Stimulated activated CD8-positive, alpha-beta memory T cell treated with anti-CD3 and anti-CD28 coated beads, Interleukin-4, amount 100 ng/mL, for 24 hours (primary cell): ENCODE measurements at regions not wholly inside any gene's neighbourhood (a gene's known extent, or its start where the extent isn't known, plus 50 kb on each side); places are given as distances from the start of the nearest gene placed in this dataset.

ENCODE experiments used
- DNase-seq: peaks from one replicate; pipeline ENCODE4 v3.0.0-alpha.2; 2020; ENCODE audit warnings: low read depth

- DNase-seq = no peak
These were observed 317.6 kb upstream of the CNKSR2 start for GRCh38 chrX:21056622-21057021.

GRCh38 chrX:21047034-21047455 is 327.2 kb upstream of the CNKSR2 start:
- no peak for DNase-seq

DNA sequence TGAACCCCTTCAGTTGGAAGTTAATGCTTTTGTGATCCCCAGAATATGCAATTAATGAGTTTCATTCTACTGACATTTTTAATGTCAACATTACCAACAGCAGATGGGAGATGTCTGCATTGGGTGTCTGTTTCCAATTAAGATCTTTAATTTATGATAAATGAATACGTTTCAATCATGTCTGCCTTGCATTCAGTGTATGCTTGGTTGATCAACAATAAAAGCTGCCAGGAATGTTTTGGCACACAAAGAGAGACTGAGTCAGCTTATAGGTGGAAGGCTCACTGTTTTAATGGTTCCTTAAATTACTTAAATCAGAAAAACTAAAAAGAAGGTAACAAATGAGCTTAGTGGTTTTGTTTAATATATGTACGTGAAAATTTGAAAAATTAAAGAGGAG is 359.9 kb upstream of the CNKSR2 start:
- no peak for DNase-seq

DNA sequence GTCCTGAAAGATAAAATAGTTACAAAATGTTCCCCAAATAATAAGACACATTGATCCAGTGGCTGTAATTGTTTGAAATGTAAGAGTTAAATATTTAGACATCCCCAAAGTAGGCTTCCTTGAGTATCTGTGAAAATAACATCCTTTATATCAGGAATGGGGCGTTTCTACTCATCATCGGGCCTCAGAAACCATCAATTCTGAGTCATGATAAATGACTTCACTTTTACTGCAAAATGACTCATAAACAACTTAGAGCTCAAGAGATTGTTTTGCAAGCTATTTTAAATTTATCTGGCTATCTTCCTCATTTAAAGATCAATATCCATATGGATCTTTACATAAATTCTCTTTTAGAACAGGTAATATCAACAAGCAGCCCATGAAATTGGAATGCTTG is 369.4 kb upstream of the CNKSR2 start:
- DNase-seq = no peak

GRCh38 chrX:20995829-20996228 is 378.4 kb upstream of the CNKSR2 start:
- no peak for DNase-seq

GRCh38 chrX:20989361-20989760 is 384.9 kb upstream of the CNKSR2 start:
- DNase-seq = no peak

DNA sequence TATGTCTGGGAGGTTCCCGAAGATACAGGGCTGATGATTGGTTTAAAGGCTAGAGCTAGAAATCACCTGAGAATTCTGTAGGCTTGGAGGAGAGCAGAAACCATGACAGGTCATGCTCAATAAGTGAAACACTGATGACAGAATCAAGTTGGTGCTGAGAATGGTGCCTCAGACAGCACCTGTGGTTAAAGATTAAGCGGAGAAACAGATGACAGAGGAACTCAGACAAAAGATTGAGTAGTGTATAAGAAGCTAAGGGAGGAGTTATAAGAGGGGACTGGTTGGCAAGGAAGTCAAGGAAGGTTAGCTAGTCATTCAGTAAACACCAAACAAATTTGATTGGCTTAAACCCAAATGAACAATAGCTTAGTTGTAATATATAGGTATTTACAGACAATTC is 385.4 kb upstream of the CNKSR2 start:
- no peak for DNase-seq

DNA sequence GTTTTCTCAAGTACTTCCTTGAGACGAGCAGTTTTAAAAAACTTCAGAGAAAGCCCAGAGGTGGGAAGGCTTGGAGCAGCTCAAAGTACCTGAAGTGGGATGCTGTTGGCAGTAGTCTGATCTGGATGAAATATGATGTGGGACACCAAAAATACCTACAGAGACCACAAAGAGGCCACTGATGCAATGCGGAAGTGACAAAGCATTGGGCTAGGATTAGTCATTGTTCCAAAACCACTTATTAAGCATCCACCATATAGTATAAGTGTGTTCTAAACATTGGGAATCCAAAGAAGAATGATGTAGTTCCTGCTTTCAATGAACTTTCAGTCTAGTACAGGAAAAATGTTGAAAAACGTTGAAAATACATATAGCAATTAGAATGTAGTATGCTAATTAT is 386.1 kb upstream of the CNKSR2 start:
- no peak for DNase-seq

DNA sequence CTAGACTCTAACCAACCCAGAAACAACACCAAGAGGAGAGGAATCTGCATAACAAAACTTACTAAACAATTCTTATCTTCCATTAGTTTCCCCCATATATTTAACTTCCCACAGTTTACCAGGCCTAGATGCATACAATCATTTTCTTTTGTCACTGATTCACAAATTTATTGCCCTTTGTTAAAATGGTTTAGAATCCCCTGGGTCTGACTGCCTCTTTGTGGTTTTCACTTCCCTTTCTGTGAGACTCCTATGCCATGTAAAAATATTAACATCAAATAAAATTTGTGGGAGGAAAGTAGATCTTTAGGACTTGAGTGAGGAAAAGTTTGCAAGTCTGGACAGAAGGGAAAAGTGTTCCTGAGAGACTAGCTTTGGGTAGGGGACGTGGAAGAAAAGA is 393.8 kb upstream of the CNKSR2 start:
- no peak for DNase-seq

DNA sequence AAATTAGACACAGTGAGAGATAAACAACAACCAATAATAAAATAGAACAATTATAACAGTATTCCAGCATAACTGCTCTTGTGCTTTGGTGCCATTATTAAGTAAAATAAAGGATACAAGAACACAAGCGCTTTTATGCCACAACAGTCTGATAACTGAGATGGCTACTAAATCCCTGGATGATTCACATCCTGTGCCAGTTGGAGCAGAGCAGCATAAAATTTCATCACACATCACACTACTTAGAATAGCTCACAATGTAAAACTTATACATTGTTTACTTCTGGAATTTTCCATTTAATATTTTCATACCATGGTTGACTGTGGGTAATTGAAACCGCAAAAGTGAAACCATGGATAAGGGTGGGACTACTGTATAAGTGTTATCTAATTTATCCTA is 399.9 kb upstream of the CNKSR2 start:
- no peak for DNase-seq

DNA sequence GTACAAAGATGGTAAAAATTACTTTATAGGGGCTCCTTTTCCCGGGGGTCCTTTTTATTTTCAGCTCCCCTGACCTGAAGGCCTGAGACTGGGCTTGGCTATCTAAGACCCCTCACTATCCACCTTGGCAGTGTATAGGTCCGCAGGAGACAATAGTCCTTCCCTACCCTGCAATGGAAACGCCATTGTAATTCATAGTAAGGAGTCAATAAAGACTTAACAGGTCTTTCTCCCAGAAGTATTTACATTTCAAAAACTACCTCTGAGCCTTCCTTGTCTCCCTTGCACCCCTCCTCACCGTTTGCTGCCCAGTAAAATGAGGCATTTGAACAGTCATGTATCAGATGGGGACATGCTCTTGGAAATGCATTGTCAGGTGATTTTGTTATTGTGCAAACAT is 401.2 kb upstream of the CNKSR2 start:
- no peak for DNase-seq

DNA sequence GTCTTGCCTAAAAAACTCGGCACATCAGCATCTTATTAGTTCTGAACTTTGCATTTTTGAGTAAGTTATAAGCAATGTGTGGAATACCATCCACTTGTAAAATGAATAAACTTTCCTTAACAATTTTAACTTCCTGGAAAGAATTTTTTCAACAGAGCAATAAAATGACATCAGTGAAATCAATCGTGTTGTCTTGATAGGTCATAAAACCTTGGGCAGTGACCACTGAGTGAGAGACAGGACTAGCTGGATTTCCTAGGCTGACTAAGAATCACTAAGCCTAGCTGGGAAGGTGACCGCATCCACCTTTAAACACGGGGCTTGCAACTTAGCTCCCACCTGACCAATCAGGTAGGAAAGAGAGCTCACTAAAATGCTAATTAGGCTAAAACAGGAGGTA is 403.0 kb upstream of the CNKSR2 start:
- DNase-seq = no peak

DNA sequence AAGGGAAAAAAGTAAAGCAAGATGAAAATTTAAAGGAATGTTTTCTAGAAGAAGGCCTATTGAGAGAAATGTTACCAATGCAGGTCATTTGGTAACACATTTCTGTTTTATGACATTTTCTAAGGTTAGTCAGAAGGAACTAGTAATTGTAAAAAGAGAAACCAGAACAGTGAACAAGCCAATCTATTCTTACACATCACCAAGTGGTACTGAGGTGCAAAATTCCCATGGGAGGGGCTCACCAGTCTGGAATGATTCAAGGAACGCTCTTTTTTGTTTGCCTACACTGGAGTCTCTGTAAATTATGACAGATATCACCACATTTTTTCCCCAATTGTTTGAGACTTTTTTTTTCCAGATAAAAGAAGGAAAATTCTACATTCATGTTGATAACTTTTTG is 404.7 kb upstream of the CNKSR2 start:
- no peak for DNase-seq

DNA sequence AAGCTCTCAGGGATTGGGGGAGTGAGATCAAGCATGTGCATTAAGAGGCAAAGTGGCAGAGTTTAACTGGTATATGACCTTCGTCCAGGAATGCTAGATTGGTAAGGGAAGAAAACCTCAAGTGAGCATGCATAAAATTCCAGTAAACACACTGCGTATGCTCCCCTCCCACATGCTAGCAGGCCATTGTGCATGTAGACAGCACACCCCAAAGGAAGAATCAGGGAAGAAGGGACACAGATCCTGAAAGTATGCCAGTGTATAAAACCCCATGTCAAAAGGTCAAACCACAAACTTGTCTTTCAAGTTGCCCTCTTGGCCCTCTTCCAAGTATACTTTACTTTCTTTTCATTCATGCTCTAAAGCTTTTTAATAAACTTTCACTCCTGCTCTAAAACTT is 405.2 kb upstream of the CNKSR2 start:
- no peak for DNase-seq

GRCh38 chrX:20967725-20968124 is 406.5 kb upstream of the CNKSR2 start:
- DNase-seq = no peak

- DNase-seq = no peak
These were observed 408.8 kb upstream of the CNKSR2 start for GRCh38 chrX:20965270-20966044.

DNA sequence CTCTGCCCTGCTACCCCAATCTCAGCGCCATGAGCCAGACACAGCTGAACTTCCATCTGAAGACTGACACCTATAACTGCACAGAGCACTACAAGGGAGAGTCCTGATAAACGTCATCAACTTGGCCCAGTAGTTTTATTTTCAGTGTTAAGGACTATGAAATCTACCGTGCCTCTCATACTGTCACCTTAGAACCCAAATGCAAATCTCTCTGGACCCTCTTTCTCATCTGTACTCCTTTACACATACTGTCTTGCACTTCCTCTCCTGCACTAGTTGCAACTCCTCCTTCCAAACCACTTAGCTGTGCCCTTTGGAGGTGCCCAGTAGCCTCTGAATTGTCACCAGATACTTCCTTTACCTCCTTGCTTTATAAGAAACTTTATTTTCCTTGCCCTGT is 420.2 kb upstream of the CNKSR2 start:
- DNase-seq = no peak

GRCh38 chrX:20952180-20952579 is 422.0 kb upstream of the CNKSR2 start:
- no peak for DNase-seq

DNA sequence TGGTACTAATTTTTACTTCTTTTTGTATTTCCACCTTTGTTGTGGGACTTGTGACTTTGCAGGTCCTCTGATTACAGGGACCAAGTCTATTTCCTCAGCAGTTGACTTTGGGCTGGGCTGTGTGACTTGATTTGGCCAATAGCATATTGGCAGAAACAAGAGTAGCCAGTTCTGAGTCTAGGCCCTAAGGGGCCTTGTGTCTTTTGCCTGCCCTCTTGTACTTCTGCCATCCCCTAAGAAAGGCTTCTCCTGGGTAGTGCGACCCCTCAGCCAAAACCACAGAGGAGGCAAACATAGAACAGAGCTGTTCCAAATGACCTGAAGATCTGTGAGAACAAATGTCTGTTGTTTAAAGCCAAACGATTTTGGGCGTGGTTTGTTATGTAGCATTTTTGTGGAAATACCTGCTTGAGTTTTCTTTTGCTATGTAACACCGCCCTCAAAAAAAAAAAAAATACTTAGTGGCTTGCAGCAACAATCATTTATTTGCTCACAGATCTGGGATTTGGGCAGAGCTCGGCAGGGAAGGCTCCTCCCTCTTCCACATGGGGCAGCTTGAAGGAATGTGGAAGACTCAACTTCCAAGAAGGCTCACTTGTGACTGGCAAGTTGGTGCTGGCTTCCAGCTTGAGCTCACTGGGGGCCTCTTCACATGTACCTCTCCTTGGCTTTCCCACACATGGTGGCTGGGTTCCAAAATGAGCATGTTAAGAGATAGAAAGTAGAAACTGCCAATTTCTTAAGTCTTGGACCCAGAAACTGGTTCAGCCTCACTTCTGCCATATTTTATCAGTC is 423.0 kb upstream of the CNKSR2 start:
- DNase-seq = no peak

- no peak for DNase-seq
These were observed 426.8 kb upstream of the CNKSR2 start for GRCh38 chrX:20947411-20947912.

DNA sequence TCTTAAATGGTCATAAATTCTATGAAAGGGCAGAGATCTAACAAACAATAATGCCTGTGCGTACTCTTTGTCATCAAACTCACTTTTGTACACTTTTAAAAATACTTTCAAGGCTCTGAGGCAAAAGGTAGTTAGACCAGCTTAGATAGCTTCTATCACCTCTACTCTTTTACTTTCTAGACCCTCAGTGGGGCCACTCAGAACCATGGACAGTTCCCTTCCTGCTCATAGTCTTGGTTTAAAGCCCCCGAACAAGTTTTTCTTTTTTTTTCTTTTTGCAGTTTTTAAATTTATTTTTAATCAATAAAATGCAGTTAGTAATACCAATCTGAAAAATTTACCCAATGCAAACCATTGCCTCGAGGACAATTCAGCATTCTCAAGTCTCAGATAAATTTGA is 460.5 kb upstream of the CNKSR2 start:
- DNase-seq = no peak

DNA sequence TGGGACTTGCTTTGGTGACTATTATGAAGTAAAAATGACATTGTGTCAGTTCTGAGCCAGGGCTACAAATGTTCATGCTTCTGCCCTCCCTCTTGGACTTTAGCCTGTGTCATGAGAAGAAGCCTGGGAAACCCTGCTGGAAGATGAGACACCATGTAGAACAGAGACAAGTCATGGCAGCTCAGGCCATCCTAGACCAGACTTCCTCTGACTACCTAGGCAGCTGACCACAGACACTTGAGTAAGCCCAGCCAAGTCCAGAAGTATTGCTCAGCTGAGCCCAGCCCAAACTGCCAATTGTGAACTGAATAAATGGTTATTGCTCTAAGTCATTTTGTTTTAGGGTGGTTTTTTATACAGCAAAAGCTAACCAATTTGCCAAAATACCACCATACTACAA is 467.6 kb upstream of the CNKSR2 start:
- no peak for DNase-seq

- DNase-seq = no peak
These were observed 489.7 kb upstream of the CNKSR2 start for GRCh38 chrX:20884565-20884964.
